NB4 (cell line): ENCODE measurements at regions not wholly inside any gene's neighbourhood (a gene's known extent, or its start where the extent isn't known, plus 50 kb on each side); places are given as distances from the start of the nearest gene placed in this dataset.

Experiments
- POLR2A ChIP-seq: IDR thresholded peaks from 2 replicates; pipeline ENCODE4 v1.6.1; 2011; ENCODE audit warnings: mild to moderate bottlenecking; ENCODE audit not compliant: insufficient read length; ENCODE audit errors: extremely low read depth
- TF ChIP-seq, protein P1 (sequence below): IDR thresholded peaks from one replicate; pipeline ENCODE4 v1.5.1; 2012; ENCODE audit warnings: low read depth, low read length

DNA sequence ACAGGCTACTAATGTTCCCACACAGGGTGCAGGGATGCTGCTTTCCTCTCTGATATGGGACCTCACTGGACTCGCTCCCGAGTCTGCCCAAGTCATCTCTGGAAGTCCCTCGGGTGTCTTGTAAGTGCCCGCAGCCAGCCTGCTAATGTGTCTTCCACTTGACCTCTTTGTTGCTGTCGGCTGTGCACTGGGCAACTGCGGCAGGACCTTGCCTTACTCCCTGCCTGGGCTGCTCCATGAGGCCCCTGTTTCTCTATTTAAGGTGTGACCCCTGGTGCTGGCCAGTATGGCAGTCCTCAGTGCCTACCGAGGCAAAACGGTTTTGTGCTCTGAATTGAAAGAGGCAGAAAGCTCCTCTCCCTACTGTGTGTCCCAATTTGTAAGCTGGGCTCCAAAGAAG lies 88.8 kb upstream of the DUSP5 start:
- no peak for TF ChIP-seq POLR2A
- TF ChIP-seq, protein P1, sequence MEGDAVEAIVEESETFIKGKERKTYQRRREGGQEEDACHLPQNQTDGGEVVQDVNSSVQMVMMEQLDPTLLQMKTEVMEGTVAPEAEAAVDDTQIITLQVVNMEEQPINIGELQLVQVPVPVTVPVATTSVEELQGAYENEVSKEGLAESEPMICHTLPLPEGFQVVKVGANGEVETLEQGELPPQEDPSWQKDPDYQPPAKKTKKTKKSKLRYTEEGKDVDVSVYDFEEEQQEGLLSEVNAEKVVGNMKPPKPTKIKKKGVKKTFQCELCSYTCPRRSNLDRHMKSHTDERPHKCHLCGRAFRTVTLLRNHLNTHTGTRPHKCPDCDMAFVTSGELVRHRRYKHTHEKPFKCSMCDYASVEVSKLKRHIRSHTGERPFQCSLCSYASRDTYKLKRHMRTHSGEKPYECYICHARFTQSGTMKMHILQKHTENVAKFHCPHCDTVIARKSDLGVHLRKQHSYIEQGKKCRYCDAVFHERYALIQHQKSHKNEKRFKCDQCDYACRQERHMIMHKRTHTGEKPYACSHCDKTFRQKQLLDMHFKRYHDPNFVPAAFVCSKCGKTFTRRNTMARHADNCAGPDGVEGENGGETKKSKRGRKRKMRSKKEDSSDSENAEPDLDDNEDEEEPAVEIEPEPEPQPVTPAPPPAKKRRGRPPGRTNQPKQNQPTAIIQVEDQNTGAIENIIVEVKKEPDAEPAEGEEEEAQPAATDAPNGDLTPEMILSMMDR = no peak
